ENCODE measurements at regions not wholly inside any gene's neighbourhood (a gene's known extent, or its start where the extent isn't known, plus 50 kb on each side); places are given as distances from the start of the nearest gene placed in this dataset.
"Not testable (repeated sequence)": the region's sequence is repeated elsewhere in the genome, so short reads cannot be mapped to it uniquely, and the experiment has no call there.

DNA sequence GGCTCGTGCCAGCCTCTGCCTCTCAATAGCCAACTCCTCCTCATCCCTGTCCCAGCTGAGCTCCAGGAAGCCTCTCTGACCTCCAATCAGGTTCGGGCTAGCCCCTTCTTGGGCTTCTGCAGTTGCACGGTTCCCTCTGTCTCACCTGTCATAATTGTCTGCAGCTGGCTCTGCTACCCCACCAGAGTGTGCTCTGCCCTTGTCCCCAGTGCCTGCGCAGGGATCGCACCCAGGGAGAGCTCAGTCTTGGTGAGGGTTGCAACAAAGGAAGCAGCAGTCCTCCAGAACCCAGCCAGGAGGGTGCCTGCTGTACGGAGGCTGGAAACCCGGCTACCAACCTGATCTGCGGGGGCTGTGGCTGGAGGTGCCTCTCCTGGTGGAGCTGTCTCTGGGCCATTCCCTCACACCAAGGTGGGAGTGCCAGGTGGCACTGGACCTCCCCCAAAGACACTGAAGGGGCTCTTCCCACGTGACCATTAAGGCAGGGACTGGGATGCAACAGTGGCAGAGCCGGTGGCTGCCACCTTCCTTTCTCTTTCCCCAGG lies 63.5 kb upstream of the DMRTB1 start:
- H3K4me3 ChIP-seq (ENCODE audit: low read depth, poor library complexity, severe bottlenecking): no peak overlapping the region
- peak in 1 of 2 donors; percentile 56 for DNase-seq (ENCODE audit: low spot score in 2 of 2)
- intact Hi-C loops (cut with DNase I; ENCODE audit: low total_unique reads): no loop called here
- no peak for TF ChIP-seq POLR2A (IDR thresholded peaks at IDR 0.05)
- TF ChIP-seq, protein P1, sequence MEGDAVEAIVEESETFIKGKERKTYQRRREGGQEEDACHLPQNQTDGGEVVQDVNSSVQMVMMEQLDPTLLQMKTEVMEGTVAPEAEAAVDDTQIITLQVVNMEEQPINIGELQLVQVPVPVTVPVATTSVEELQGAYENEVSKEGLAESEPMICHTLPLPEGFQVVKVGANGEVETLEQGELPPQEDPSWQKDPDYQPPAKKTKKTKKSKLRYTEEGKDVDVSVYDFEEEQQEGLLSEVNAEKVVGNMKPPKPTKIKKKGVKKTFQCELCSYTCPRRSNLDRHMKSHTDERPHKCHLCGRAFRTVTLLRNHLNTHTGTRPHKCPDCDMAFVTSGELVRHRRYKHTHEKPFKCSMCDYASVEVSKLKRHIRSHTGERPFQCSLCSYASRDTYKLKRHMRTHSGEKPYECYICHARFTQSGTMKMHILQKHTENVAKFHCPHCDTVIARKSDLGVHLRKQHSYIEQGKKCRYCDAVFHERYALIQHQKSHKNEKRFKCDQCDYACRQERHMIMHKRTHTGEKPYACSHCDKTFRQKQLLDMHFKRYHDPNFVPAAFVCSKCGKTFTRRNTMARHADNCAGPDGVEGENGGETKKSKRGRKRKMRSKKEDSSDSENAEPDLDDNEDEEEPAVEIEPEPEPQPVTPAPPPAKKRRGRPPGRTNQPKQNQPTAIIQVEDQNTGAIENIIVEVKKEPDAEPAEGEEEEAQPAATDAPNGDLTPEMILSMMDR (IDR thresholded peaks at IDR 0.05): no peak
- WGBS, 2 donors: 43 to 61% methylated on average over 7 to 10 of the region's 10 CpGs

DNA sequence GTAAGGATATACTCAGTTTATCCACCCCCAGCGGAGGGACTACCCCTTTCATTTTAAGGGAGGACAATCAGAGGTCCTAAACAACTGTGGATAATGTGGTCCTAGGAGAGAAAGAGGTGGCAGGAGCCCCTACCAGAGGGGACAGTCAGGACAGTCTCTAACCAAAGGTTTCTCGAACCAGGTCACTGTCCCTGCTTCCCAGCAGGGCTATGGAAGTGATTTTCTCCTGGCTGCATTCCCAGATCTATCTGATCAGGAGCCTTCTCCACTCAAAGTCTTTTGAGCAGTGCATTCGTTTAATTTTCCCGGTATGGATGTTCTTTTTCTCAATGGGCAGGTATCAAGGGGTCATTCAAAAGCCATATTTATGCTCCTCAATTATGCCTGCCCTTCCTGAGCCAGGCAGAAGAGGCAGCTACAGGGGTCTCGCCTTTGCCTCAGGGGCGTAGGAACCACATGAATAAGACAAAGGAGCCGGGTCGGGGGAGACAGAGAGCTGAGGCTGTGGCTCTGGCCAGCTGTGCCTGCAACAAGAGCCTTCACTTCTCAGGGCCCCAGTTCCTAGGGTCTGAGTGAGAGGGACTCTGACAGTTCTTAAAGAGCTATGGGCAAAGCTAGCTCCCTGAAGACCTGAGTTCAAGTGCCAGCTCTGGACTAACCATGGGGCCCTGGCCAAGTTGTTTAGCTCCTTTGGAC lies 62.5 kb upstream of the DMRTB1 start:
- intact Hi-C loops (cut with DNase I; ENCODE audit: low total_unique reads): no loop called here
- WGBS, 2 donors: 67% methylated on average over 8 of the region's 8 CpGs
- H3K4me3 ChIP-seq (ENCODE audit: low read depth, poor library complexity, severe bottlenecking): no peak overlapping the region
- peak in 1 of 2 donors; percentile 58 for DNase-seq (ENCODE audit: low spot score in 2 of 2)
- TF ChIP-seq, protein P1 (IDR thresholded peaks at IDR 0.05): no peak
- TF ChIP-seq POLR2A (IDR thresholded peaks at IDR 0.05): no peak

DNA sequence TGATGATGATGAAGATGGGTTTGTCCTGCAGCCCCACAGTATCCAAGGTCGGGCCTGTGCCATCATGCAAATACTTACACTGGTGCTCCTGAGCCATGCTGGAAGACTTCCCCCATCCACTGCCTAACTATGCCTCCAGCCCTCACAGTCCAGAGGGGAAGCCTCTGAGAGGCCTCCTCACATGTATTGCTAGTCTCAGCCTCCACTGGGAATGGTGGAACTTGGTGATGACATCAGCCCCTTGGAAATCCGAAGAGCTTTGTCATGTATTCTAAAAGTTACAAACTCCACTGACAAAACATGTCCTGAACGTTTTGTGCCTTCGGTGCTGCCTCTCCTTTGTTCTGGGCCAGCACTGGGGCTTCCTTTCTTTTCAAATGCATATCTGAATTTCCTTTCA lies 61.1 kb upstream of the DMRTB1 start:
- intact Hi-C loops (cut with DNase I; ENCODE audit: low total_unique reads): no loop called here
- TF ChIP-seq POLR2A (IDR thresholded peaks at IDR 0.05): no peak
- TF ChIP-seq, protein P1 (IDR thresholded peaks at IDR 0.05): no peak
- no peak overlapping the region for H3K4me3 ChIP-seq (ENCODE audit: low read depth, poor library complexity, severe bottlenecking)
- 59 to 72% methylated on average over 4 of the region's 4 CpGs for WGBS, 2 donors
- peak in 1 of 2 donors; percentile 39 for DNase-seq (ENCODE audit: low spot score in 2 of 2)

DNA sequence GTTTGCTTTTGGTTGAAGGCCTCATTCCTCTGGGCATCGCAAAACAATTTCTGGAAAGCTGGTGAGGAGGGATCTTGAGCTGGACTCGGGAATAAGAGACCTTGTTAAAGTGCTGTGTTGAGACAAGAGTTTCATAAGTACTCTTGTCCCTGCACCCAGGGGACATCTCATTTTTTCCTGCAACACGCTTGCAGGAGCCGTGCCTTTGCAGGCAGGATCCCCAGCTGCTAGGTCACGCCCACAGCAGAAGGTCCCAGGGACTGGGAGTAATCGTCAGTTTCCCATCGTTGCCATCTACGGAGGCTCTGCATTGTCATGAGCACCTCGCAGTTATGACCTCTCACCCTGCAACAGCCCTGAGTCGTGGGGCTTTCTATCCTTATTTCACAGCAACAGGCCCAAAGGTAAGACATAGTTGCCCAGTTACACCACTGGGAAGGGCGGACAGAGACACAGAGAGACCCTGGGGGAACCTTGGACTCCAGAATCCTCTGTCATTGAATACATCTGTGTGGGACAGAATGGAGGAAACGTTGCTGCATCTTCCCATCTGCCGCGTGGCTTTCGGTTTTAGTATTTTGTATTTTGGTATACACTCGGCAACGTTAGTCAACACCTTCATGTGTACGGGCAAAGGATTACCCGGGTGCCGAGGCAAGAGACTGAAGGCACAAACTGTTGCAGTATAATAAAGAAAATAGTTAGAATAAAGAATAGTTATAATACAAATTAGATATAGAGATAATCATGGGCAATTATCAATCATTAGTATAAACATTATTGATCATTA lies 60.4 kb upstream of the DMRTB1 start:
- peak in 1 of 2 donors; percentile 62 for DNase-seq (ENCODE audit: low spot score in 2 of 2)
- WGBS, 2 donors: 89 to 92% methylated on average over 20 of the region's 20 CpGs
- TF ChIP-seq, protein P1 (IDR thresholded peaks at IDR 0.05): no peak
- no peak for TF ChIP-seq POLR2A (IDR thresholded peaks at IDR 0.05)
- intact Hi-C loops (cut with DNase I; ENCODE audit: low total_unique reads): no loop called here
- no peak overlapping the region for H3K4me3 ChIP-seq (ENCODE audit: low read depth, poor library complexity, severe bottlenecking)

DNA sequence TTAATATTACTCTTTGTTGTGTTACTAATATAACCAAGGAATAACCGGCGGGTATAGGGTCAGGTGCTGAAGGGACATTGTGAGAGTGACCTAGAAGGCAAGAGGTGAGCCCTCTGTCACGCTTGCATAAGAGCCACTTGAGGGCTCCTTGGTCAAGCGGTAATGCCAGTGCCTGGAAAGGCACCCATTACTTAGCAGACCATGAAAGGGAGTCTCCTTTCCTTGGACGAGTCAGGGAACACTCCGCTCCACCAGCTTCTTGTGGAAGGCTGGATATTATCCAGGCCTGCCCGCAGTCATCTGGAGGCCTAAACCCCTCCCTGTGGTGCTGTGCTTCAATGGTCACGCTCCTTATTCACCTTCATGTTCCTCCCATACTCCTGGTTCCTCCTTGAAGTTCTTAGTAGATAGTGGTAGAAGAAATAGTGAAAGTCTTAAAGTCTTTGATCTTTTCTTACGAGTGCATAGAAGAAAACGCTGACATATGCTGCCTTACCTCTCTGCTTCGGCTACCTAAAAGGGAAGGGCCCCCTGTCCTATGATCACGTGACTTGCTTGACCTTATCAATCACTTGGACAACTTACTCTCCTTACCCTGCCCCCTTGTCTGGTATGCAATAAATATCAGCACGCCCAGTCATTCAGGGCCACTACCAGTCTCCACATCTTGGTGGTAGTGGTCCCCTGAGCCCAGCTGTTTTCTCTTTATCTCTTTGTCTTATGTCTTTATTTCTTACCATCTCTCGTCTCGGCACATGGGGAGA lies 59.6 kb upstream of the DMRTB1 start:
- 90% methylated on average over 15 of the region's 15 CpGs for WGBS, 2 donors

More for the DNA sequence above, 59.6 kb upstream of the DMRTB1 start:
- DNase-seq (ENCODE audit: low spot score in 2 of 2): peak in 1 of 2 donors; percentile 52
- H3K4me3 ChIP-seq (ENCODE audit: low read depth, poor library complexity, severe bottlenecking); intact Hi-C loops (cut with DNase I; ENCODE audit: low total_unique reads): not testable (repeated sequence)
